ENCODE measurements at regions not wholly inside any gene's neighbourhood (a gene's known extent, or its start where the extent isn't known, plus 50 kb on each side); places are given as distances from the start of the nearest gene placed in this dataset.

DNA sequence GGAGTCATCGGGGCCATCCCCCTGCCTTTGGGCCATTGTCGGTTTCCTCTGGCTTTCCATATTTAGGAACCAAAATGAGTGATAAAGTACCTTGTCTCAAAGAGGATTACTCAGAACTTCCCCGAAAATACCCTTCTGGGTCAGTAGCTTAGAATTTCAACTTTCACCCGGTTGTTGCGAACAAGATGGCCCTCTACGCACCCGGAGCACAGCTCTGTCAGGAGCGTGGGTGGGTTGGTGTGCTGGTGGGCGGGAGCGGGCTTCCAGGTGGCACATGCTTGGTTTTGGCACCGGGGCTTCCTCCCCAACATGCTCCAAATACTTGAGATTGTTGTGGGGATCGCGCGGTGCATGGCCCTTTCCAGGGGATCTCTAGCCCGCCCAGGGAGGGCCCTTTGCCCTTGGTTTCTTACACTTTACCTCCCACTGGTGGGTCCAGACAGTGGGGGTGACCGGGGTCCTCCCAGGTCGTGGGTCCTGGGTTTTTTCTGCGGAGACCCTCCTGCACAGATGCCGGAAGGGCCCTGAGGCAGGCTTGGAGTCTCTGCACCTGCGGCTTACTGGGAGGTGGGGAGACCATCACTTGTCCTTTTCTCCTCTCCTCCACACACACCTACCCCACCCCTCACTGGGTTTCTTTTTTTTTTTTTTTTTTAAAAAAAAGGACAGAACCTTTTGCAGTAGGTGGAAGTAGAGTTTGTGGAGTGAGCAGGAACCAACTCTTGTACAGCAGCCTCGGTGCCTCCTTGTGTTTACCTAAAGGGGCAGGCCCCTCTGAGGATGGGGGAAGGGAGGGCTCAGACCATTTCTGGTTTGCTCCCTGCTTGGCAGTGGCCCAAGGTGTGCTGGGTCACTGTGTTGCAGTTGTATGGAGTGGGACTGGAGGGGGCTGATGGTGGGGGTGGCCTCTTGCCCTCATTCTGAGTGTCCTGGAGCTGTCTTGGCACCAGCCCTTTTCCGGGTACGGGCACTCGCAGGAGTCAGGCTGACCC is 142.1 kb downstream of the SEC14L1 start:
- TF ChIP-seq POLR2A (IDR thresholded peaks at IDR 0.05) (no peak), EP300 (IDR thresholded peaks at IDR 0.05) (no peak), POLR2AphosphoS5 (IDR thresholded peaks at IDR 0.05) (no peak)
- TF ChIP-seq, protein P1, sequence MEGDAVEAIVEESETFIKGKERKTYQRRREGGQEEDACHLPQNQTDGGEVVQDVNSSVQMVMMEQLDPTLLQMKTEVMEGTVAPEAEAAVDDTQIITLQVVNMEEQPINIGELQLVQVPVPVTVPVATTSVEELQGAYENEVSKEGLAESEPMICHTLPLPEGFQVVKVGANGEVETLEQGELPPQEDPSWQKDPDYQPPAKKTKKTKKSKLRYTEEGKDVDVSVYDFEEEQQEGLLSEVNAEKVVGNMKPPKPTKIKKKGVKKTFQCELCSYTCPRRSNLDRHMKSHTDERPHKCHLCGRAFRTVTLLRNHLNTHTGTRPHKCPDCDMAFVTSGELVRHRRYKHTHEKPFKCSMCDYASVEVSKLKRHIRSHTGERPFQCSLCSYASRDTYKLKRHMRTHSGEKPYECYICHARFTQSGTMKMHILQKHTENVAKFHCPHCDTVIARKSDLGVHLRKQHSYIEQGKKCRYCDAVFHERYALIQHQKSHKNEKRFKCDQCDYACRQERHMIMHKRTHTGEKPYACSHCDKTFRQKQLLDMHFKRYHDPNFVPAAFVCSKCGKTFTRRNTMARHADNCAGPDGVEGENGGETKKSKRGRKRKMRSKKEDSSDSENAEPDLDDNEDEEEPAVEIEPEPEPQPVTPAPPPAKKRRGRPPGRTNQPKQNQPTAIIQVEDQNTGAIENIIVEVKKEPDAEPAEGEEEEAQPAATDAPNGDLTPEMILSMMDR (IDR thresholded peaks at IDR 0.05), result no peak

All from upper lobe of left lung (tissue), 4 donors.